ENCODE measurements at regions not wholly inside any gene's neighbourhood (a gene's known extent, or its start where the extent isn't known, plus 50 kb on each side); places are given as distances from the start of the nearest gene placed in this dataset.

GRCh38 chr5:82802954-82803353 lies 274.2 kb downstream of the TMEM167A start:
- no peak for DNase-seq

- no peak for DNase-seq
These were observed 276.4 kb downstream of the TMEM167A start for GRCh38 chr5:82800826-82801225.

- DNase-seq: no peak
These were observed 277.7 kb downstream of the TMEM167A start for GRCh38 chr5:82799361-82800077.

GRCh38 chr5:82798676-82799075 lies 278.5 kb downstream of the TMEM167A start:
- DNase-seq: no peak

- DNase-seq: no peak
These were observed 280.4 kb downstream of the TMEM167A start for GRCh38 chr5:82796643-82797416.

- DNase-seq: no peak
These were observed 282.3 kb downstream of the TMEM167A start for GRCh38 chr5:82794876-82795275.

GRCh38 chr5:82793808-82794419 lies 283.3 kb downstream of the TMEM167A start:
- no peak for DNase-seq

GRCh38 chr5:82792096-82792495 lies 285.1 kb downstream of the TMEM167A start:
- no peak for DNase-seq

GRCh38 chr5:82789095-82789494 lies 288.1 kb downstream of the TMEM167A start:
- DNase-seq: no peak

GRCh38 chr5:82786748-82787147 lies 290.4 kb downstream of the TMEM167A start:
- no peak for DNase-seq

- no peak for DNase-seq
These were observed 291.2 kb downstream of the TMEM167A start for GRCh38 chr5:82785882-82786509.

- DNase-seq: no peak
These were observed 291.7 kb downstream of the TMEM167A start for GRCh38 chr5:82785456-82785855.

GRCh38 chr5:82784521-82784920 lies 292.7 kb downstream of the TMEM167A start:
- no peak for DNase-seq

- no peak for DNase-seq
These were observed 300.1 kb downstream of the TMEM167A start for GRCh38 chr5:82777106-82777505.

- DNase-seq: no peak
These were observed 304.9 kb downstream of the TMEM167A start for GRCh38 chr5:82772281-82772680.

- no peak for DNase-seq
These were observed 311.0 kb downstream of the TMEM167A start for GRCh38 chr5:82766206-82766605.

GRCh38 chr5:82765765-82766164 lies 311.4 kb downstream of the TMEM167A start:
- DNase-seq: no peak

GRCh38 chr5:82760856-82761255 lies 316.3 kb downstream of the TMEM167A start:
- DNase-seq: no peak

GRCh38 chr5:82758881-82759280 lies 318.3 kb downstream of the TMEM167A start:
- DNase-seq: no peak

GRCh38 chr5:82754759-82755158 lies 322.4 kb downstream of the TMEM167A start:
- DNase-seq: no peak

- DNase-seq: no peak
These were observed 323.0 kb downstream of the TMEM167A start for GRCh38 chr5:82754036-82754746.

- no peak for DNase-seq
These were observed 323.8 kb downstream of the TMEM167A start for GRCh38 chr5:82753374-82753773.

GRCh38 chr5:82749461-82749820 lies 327.8 kb downstream of the TMEM167A start:
- peak; percentile 20 to 37 for DNase-seq

Data from SHP77 (cell line).